Fibroblast of the conjunctiva (primary cell): ENCODE measurements at regions not wholly inside any gene's neighbourhood (a gene's known extent, or its start where the extent isn't known, plus 50 kb on each side); places are given as distances from the start of the nearest gene placed in this dataset.
"Not testable (repeated sequence)": the region's sequence is repeated elsewhere in the genome, so short reads cannot be mapped to it uniquely, and the experiment has no call there.

ENCODE experiments used
- DNase-seq: peaks from one replicate; pipeline ENCODE4 v3.0.0-alpha.2; 2010; ENCODE audit warnings: low read depth

DNA sequence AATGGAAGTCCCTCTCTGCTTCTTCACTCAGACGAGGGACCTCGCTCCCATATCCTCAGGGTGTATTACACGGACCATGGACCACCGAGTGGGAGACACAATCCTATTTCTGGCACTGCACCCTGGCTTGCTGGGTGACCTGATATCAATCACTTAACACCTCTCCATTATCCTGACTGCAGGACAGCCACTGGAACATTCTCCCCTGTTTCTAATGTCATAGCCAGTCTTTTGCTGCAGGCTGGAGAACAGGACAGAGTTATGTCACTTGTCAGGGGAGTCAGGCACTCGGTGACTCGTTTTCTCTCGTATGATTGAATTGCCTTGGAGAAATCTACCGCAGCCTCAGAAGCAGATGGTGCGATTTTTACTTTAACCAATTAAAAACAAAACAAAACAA is 219.1 kb upstream of the IGFBP7 start:
- DNase-seq = no peak

DNA sequence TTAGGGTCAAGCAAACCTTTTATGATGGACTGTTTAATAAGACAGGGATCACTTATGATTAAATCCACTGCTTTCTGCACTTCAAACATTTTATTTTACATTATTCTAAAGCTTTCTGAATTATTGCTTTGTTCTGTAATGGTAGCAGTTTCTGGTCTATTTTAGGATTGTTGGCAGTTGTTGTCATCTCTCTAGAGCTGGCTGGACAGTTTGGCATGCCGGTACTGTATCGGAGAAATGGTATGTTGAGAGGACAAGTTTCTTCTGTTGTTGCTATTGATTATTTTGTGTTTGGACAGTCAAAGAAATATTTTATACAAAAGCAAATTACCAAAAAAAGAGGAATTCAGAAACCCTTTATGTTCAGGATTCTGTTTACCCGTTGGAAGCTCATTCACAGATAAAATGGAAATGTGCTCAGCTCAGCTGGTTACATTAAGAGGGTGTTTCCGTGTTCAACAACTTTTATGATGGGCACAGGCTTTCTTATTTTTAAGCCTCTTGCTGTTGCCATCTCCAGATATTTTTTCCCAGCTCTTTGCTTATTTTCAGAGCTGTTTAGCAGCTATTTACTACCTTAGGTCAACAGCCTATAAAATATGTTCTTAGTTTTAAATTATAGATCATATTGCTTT is 214.6 kb upstream of the IGFBP7 start:
- no peak for DNase-seq

DNA sequence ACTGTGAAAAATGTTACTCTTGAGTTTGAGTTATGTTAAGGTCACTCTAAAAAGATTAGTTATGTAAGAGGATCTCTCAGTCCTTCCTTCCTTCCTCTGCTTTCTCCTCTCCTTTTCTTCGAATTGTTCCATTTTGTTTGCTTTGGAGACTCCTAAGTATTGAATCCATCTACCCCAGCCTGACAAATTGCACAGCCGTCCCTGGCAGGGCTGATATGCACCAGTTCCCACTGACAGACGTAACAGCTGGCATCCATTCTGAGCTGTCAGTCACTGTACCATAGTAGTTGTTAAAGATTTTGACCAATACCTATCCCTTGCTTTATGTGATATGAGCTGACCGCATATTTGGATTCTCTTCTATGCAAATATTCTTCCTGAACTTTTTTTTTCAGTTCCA is 210.7 kb upstream of the IGFBP7 start:
- DNase-seq = no peak

DNA sequence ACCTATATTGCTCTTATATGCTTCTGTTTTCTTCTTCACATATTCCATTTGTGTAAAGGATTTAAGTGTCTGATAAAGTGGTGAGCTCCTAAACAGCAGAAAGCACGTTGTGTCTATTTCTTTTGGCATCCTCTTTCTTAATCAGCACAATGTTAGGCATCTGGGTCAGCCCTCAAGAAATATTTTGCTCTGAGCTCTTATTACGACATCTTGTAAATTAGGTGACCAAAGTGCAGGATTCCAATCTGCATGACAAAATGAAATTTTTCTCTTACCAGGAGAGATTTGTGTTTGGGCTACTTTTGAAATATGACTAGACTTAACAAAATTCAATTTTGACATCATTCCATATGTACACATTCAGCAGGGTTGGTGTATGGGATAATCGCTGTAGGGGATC is 210.0 kb upstream of the IGFBP7 start:
- DNase-seq = no peak

DNA sequence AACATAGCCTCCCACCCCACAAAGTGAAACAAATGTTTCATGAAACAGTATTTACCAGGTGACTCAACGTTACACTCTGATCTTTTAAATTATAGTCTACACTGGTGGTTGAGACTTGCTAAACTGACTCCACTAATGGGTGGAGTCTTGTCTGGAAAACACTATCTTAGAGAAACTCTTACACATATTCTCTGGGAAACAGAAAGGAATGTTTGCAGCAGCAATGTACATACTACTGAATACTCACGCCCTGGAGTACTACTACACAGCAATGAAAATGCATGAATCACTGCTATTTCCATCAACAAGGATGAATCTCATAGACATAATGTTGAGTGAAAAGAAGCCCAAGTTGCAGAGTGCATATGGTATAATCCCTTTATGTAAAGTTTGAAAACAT is 208.5 kb upstream of the IGFBP7 start:
- no peak for DNase-seq

DNA sequence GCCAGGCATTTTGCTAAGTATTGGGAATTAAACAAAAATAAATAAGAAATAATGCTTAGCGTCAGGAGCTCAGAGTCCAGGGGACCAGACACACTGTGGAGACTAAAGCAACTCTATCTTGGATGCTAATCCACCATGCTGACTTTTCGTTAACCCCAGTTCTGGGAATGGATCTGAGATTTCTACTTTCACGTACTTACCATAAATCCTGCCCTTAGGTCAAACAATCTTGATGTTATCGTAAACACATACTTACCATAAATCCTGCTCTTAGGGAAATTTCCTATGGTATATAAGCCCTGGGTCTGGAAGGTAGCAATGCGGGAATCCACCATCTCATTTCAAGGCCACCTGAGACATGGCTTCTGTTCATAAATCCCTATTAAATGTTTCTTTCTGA is 204.5 kb upstream of the IGFBP7 start:
- no peak for DNase-seq

DNA sequence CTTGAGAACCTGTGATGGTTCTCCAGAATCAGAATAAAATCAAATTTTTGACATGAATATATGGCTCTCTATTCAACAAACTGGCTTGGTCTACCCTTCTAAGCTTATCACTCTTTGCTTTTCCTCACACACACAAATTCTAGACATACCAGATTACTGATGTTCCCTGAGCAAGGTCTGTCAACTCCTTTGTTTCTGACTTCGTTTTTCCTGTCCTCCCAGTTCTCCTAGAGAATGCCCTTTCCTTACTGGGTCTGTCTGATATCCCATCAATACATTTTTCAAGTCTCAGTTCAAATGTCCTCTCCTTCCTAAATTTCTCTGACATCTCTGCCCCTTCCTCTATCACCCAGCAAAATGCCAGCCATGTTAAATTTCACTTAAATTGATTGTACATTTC is 202.1 kb upstream of the IGFBP7 start:
- no peak for DNase-seq

DNA sequence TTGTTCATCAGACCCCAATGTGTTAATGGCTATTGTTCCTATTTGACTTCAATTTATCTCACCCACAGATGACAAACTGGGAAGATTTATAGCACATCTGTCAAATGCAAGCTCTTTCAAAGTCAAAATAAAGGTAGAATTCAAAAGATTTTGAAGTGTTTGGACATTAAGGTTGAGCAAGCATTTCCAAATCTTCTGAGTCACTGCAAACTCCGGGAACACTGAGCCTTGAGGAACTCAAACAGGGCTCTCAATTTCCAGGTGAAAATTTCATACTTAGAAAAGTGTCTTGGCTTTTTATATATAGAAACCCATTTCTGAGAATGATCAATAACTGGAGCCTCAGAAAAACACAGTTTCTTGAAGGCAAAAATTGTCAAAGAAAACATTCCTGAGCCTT is 199.5 kb upstream of the IGFBP7 start:
- DNase-seq = no peak

DNA sequence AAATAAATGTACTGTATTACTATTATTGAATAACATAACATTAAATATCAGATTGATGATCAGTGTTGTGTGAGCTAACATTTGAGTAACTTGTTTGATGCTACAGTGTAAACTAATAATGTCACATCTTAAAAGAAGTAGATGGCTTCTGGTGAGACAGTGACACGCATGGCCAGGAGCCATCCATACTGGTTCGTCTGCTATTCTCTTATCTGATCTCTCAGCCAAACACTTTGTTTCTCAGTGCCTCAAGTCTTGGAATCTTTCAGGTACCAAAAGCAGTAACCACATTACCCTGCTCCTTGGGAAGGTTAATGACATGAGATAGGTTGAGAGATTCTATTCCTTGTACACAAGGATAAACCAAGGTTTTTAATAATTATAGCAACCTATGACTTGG is 198.1 kb upstream of the IGFBP7 start:
- DNase-seq = no peak

DNA sequence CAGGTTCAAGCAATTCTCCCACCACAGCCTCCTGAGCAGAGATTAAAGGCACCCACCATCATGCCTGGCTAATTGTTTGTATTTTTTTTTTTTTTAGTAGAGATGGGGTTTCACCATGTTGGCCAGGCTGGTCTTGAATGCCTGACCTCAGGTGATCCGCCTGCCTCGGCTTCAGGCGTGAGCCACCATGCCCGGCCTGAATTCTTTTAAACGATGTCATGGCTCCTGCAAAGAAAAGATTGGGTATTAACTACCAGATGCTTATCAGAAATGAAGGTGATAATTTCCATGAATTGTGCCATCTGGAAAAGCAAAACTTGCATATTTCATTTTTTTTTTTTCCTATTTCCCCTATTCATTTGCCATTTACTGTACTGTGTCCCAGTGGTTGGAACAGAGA is 195.7 kb upstream of the IGFBP7 start:
- no peak for DNase-seq

DNA sequence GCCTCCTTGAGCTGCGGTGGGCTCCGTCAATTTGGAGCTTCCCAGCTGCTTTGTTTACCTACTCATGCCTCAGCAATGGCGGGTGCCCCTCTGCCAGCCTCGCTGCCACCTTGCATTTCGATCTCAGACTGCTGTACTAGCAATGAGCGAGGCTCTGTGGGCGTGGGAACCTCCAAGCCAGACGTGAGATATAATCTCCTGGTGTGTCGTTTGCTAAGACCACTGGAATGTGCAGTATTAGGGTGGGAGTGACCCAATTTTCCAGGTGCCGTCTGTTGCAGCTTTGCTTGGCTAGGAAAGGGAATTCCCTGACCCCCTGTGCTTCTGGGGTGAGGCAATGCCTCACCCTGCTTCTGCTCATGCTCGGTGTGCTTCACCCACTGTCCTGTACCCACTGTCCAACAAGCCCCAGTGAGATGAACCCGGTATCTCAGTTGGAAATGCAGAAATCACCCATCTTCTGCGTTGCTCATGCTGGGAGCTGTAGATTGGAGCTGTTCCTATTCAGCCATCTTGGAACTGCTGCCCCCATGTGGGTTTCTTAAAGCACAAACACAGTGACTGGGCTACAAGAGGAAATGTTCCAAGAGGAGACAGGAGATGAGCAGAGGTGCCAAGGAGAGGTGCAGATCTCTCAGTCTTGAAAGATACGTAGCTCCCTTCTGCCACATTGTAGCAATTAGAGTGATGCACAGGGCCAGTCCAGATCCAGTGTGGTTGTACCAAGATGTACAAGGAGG is 193.0 kb upstream of the IGFBP7 start:
- DNase-seq = no peak

DNA sequence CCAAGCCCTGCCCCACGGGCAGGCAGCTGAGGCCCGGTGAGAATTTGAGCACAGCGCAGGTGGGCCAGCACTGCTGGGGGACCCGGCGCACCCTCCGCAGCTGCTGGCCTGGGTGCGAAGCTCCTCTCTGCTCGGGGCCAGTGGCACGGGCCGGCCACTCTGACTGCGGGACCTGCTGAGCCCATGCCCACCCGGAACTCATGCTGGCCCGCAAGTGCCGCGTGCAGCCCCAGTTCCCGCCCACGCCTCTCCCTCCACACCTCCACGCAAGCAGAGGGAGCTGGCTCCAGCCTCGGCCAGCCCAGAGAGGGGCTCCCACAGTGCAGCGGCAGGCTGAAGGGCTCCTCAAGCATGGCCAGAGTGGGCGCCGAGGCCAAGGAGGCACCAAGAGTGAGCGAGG is 190.1 kb upstream of the IGFBP7 start:
- not testable (repeated sequence) for DNase-seq

DNA sequence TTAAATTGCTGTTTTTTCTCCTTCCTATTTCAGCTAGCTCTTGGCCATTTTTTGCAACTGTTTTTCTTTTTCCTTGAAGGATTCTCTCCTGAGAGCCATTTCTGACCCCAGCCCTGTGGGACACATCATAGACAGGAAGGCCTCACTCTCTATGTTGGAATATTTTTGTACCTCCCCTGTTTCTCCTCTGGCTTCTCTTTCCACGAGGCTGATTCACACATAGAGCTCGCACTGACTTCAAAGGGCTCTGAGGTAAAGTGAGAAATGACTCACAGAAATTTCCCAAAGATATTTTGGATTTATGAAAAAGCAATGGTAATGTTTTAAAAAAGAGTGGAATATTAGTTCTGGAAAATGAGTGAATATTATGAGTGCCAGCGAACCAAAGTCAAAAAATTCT is 181.7 kb upstream of the IGFBP7 start:
- no peak for DNase-seq

DNA sequence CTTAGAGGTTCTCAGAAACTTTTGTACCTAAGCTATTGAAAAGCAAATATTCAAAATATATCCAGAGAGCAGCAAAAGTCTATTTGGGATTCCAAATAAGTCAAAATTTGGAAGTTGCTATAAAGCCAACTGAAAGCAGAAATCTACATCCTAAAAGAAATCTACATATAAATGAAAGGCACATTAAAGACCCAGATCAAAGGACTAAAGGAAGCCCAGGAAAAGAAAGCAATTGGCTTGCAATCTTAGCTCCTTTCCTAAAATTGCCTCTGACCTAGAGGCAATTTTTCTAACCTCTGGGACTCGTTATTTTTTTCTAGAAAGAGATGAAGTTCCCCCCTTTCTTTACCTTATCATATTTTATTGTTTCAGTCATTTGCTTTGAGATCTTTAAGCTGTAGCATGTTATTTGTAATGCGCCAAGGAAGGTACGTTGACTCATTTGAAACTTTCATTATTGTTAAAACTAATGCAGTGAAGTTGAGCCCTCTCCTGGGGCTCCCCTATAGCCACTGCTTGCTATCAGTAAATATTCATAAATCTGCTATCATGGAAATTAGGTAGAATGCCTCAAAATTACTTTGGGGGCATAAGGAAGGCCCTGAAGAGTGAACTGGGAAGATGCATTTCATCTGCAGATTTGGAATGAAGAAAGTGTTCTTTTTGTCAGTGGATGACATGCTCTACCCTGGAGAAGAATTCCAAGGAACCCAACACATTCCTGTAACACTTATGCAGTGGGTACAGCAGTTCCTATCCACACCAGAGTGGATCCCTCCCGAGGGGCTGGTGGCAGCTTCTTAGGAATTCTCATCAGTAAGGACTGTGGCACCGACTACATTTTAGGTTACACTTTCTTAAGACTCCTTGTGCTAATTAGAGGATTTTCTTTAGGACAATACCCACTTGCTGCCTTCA is 177.8 kb upstream of the IGFBP7 start:
- no peak for DNase-seq

DNA sequence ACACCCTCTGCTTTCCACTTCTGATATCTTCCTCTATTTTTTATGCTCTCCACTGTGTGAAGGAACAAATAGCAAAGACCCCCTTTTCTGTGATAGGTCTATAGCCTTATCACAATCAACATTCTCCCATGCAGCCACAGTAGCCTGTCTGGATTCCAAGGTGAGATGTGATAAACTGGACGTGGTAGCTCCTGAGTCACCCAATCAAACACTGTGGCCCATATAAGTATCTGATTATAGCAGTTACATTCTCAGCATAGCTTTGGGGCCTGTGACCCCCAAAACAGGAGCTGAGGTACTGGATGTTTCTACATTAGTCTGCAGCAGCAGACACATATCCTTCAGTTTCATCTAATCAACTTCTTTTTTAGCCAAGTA is 172.7 kb upstream of the IGFBP7 start:
- DNase-seq = no peak

DNA sequence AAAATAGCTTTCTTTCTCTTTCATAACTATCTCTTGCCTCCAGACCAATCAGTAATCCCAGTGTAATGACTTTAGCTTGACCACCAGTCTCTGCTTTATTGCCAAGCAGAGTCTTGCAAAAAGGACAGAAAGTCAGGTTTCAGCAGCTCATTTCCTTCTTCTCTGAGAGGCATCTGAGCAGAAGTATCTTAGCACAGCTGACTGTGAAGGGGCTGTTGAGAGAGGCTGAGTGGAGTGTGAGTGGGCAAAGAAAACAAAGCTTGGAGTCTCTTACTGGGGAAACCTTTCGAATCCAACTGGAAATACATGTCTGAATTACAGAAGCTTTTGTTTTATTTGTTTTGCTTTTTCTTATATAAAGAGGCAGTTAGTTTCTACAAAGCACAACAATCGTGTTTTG is 170.3 kb upstream of the IGFBP7 start:
- DNase-seq = no peak

DNA sequence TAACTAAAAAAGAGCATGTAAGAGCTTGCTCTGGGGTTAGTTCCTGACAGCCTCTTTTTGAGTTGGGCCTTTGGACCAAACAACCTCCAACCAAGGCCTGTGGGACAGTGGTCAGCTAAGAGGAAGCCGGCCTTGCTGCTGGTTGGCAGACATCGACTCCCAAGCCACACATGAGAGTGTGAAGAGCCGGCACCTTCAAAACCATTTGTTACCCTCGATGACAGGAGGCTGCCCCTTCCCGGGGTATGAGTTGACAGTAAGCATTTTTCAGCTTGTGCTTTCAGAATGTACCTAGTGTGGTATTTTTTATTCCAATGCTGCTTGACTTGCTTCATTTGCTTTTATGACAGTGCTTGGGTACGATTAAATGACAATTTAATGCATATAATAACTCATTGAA is 168.6 kb upstream of the IGFBP7 start:
- no peak for DNase-seq

DNA sequence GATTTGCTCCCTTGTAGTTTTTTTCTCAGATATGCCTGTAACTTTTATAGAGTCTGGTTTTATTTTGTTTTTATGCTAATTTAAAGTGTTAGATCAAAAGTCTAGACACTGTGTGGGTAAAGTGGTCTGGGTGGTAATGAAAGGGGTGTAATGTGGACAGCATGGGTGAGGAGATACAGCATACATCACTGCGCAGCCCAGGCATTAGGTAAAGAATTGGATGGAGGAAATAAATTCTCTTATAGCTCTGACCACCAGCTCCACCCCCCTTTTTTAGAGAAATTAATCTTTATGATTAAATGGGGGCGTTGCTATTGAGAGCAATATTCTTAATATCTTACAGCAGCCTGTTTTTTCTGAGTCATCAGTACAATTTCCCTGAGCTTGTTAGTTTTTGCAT is 163.9 kb upstream of the IGFBP7 start:
- no peak for DNase-seq

DNA sequence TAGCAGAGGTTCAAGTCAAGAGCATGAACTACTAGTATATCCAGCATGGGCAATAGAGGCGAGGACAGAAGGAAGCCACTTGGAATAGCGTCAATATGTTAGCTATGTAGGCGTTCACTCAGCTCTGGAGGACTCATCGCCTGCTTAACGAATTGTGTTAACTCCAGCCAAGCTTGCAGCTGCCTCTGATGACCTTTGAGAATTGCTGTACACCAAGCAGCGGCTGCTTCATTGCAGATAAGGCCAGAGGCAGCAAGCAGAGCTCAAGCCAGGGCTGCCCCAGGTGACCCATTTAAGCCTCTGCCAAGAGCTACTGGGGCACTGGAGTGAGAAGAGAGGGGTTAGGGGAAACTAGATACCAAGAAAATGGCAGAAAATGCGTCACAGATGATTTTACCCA is 160.2 kb upstream of the IGFBP7 start:
- no peak for DNase-seq

DNA sequence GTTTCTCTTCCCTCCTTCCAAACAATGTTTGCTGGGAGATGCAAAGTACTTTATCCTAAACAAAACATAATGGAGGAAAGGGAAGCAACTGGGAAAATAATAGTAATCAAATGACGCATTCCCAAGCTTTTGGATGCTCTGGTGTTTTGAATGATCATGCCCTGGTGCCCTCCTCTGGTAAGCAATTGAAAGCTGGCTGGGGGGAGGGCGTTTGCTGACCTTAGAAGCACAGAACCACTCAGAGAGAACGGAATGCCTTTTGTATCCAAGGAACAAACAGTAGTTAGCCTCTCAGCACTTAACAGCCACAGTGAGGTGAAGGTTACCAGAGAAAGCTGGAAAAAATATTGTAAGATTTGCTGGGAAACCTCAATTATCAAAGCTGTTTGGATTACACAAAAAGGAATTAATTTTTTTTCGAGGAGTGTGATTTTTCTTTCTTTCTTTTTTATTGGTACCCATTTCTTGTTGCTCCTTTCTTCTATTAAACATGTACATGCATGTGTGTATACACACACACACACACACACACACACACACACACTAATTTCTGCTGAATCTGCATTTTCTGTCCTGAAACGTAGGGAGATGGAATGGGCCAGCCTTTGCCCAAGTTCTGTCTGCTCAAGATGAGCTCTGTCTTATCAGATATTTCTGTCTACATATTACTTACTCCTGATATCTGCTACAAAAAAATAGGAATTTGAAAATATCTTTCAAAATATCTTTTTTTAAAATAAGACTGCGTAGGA is 155.8 kb upstream of the IGFBP7 start:
- no peak for DNase-seq

DNA sequence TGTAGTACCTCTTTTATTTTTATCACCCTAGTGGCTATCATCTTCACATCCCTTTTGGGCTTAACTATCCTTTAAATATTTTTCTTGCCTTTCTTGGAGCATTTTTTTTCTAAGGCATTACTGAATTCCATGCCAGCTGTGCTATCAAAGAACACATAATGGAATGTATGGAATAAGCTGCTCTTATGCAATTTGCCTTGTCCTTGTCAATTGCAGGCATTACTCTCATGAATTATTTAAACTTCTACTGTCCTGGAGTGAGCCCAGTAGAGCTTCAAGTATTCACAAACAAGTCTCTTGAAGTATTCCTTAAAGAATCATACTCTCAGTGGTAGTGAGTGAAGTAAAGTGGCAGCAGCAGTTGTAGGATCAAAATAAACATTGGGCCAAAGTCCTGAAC is 144.6 kb upstream of the IGFBP7 start:
- DNase-seq = no peak

DNA sequence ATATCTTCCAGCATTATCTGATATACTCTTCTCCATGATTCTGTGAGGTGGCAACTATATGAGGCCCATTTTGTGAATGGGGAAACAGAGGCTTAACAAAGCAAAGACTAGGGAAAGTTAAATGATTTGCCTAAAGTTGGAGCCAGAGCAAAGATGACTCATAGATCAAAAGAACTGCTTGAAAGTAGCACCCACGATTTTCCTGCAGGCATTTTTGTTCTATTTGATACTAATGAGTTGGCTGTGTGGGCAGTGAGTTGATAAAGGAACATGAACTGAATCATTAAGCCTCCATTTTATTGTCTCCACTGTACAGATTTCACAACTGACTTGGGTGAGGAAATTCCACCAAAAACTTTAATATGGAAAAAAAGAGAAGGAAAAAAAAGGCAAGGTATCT is 138.9 kb upstream of the IGFBP7 start:
- no peak for DNase-seq
